ENCODE measurements at regions not wholly inside any gene's neighbourhood (a gene's known extent, or its start where the extent isn't known, plus 50 kb on each side); places are given as distances from the start of the nearest gene placed in this dataset.

GRCh38 chr1:65595724-65596123, 175.3 kb downstream of the LEPR start:
- Histone ChIP-seq H3K27me3 (no peaks in the 10 kb centered on the region), H3K9me3 (no peaks in the 10 kb centered on the region), H3K4me3 (no peak overlapping the region), H3K4me1 (no peaks in the 10 kb centered on the region), H3K27ac (no peak overlapping the region), H3K36me3 (peaks cover 0 to 6% (median 0%) of the 10 kb centered on the region in 9 donors)
- TF ChIP-seq CTCF (IDR thresholded peaks at IDR 0.05) (no peak), POLR2A (IDR thresholded peaks at IDR 0.05) (no peak)
- no peak for DNase-seq
- no peak for ATAC-seq
- 92 to 99% (median 97%) methylated on average over 2 of the region's 2 CpGs for WGBS, 4 donors
- intact Hi-C loops (cut with DNase I) = no loop called here

- intact Hi-C loops (cut with DNase I) = no loop called here
- Histone ChIP-seq H3K4me1 (no peaks in the 10 kb centered on the region), H3K27me3 (no peaks in the 10 kb centered on the region), H3K27ac (no peak overlapping the region), H3K4me3 (no peak overlapping the region), H3K9me3 (no peaks in the 10 kb centered on the region), H3K36me3 (peaks cover 0 to 6% (median 0%) of the 10 kb centered on the region in 9 donors)
- no peak for TF ChIP-seq CTCF (IDR thresholded peaks at IDR 0.05)
- TF ChIP-seq POLR2A (IDR thresholded peaks at IDR 0.05) = no peak
- WGBS, 4 donors = 95 to 97% (median 96%) methylated on average over 2 of the region's 2 CpGs
- DNase-seq = no peak
- no peak for ATAC-seq
Measured at GRCh38 chr1:65596768-65597167, 176.3 kb downstream of the LEPR start.

- peaks cover 0 to 7% (median 0%) of the 10 kb centered on the region in 9 donors for H3K36me3 ChIP-seq
- intact Hi-C loops (cut with DNase I) = loop anchor here in 1 of 10 donors (10.0 kb wide), 1 partner anchor 351 kb away; no protein-coding TSS in a partner anchor
- ATAC-seq (no peak), DNase-seq (no peak)
- no peak for TF ChIP-seq CTCF (IDR thresholded peaks at IDR 0.05)
- no peak for TF ChIP-seq POLR2A (IDR thresholded peaks at IDR 0.05)
- H3K27ac ChIP-seq = no peak overlapping the region
- H3K9me3 ChIP-seq = no peaks in the 10 kb centered on the region
- no peak overlapping the region for H3K4me3 ChIP-seq
- H3K27me3 ChIP-seq = no peaks in the 10 kb centered on the region
- 80 to 83% (median 82%) methylated on average over 1 of the region's 1 CpG for WGBS, 4 donors
- peaks cover 0 to 17% (median 0%) of the 10 kb centered on the region in 12 donors for H3K4me1 ChIP-seq
Measured at GRCh38 chr1:65605621-65606020, 185.2 kb downstream of the LEPR start.

- intact Hi-C loops (cut with DNase I) = loop anchor here in 1 of 10 donors (10.0 kb wide), 1 partner anchor 352 kb away; no protein-coding TSS in a partner anchor
- TF ChIP-seq POLR2A (IDR thresholded peaks at IDR 0.05) (no peak), CTCF (IDR thresholded peaks at IDR 0.05) (no peak)
- H3K9me3 ChIP-seq = no peaks in the 10 kb centered on the region
- H3K4me1 ChIP-seq = peaks cover 0 to 17% (median 0%) of the 10 kb centered on the region in 12 donors
- H3K27ac ChIP-seq = no peak overlapping the region
- ATAC-seq (no peak), DNase-seq (no peak)
- H3K27me3 ChIP-seq = no peaks in the 10 kb centered on the region
- peaks cover 0 to 7% (median 0%) of the 10 kb centered on the region in 9 donors for H3K36me3 ChIP-seq
- no peak overlapping the region for H3K4me3 ChIP-seq
- 56 to 67% (median 60%) methylated on average over 3 of the region's 3 CpGs for WGBS, 4 donors
Measured at GRCh38 chr1:65606426-65606825, 186.0 kb downstream of the LEPR start.

All from heart left ventricle (tissue), 16 donors.